Right renal cortex interstitium (tissue), 3 donors: ENCODE measurements at regions not wholly inside any gene's neighbourhood (a gene's known extent, or its start where the extent isn't known, plus 50 kb on each side); places are given as distances from the start of the nearest gene placed in this dataset.

Experiments used
- DNase-seq, 3 donors: peaks; one replicate each; pipeline ENCODE4 v3.0.0-alpha.2; 2013; ENCODE audit warnings: low read depth in 3 of 3, low spot score in 2 of 3

DNA sequence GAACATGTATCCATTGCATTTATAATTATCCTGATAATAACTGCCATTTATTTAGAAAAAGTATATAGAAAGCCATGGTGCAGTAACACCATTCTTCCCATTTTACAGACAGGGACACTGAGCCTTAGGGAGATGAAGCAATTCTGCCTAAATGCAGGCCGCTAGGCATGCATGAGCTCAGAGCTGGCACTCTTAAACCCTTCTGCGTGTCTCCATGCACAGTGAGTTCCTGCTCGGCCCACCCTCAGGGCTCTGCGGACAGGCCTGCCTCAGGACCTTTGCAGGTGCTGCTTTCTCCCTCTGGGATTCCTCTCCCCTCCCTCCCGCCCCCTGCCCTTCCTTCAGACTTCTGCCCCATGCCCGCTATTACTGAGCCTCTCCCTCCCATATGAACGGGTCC, 54.3 kb upstream of the WSB1 start:
- DNase-seq = no peak

DNA sequence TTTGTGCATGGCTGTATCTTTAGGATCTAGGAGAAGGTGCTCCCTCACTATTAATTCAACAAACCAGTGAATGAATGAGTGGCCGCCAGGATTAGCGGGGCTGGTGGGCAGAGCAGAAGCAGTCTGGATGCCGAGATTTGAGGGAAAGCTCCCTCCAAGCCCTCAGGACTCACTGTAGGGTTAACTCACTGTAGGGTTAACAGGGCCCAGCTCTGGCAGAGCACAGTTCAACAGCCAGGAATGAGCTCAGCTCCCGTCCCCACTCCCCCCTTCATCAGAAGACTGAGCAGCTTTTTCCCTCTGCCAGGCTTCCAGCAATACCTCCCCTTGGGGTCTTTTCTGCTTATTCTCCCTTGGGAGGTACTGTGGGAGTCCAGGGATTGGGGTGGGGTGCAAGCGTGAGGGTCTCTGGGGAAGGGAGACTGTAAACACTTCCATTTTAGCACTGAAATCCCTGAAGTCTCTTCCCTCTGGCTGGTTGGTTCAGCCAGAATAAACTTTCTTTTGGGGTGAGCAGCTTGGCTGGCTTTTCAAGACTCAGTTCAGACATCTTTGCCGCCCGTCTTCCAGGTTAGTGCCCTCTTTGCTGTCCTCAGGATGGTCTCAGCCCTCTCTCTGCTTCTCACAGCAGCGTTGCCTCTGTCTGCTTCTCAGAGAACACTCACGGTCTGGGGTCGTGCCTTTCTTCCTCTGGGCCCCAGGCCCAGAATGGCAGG, 53.7 kb upstream of the WSB1 start:
- DNase-seq = no peak

DNA sequence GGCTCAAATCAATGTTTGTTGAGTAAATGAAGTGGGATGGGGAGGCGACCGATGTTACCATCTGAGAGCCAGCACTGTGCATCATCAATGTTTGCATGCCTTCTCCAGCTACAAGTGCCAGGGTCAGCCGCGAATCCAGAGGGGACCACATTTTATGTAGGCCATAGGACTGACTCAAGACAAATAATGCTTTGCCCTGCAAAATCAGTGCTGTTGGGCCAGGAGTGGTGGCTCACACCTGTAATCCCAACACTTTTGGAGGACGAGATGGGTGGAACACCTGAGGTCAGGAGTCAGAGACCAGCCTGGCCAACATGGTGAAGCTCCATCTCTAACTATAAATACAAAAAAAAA, 53.1 kb upstream of the WSB1 start:
- no peak for DNase-seq

DNA sequence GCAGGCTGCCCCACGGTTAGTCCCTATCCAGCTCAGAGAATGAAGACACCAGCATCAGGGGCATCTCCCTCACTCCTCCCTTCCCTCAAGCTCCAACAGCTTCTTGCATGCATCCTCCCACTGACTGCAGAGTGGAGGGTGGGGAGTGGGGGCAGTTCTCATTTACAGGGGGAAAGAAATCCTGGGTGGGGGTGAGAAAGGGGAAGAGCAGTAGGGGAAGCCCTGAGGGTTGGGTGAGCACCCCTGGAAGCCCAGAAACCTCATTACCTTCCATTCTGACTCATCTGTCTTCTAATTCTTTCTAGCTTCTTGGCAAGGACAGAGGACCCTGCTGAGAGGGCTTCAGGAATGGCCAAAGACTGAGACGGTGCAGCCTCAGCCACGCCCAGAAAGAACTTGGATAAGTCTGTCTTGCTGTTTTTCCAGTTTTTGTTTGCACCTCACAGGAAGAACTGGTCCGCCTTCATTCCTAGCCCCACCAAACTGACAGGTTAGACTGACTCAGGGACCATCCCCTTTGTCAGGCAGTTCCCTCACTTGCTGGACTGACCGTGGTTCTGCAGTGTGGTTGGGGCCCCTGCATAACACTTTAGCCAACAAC, 52.5 kb upstream of the WSB1 start:
- no peak for DNase-seq

DNA sequence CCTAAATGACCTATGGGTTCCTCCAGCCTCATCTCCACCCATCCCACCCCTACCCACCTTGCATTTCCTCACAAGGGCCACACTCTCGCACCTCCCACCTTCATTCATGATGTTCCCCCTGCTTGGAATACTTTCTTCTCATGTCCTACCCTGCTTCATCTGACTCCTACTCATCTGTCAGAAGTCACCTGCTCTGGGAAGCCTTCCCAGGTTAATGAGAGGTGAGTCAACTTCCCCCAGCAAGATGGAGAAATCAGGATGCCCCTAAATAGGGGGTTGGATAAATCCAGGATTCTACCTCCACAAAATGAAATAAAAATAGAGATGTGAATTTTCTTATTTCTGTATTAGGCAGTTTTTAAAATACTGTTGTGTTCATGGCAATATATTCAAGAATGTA, 51.0 kb upstream of the WSB1 start:
- DNase-seq = no peak

DNA sequence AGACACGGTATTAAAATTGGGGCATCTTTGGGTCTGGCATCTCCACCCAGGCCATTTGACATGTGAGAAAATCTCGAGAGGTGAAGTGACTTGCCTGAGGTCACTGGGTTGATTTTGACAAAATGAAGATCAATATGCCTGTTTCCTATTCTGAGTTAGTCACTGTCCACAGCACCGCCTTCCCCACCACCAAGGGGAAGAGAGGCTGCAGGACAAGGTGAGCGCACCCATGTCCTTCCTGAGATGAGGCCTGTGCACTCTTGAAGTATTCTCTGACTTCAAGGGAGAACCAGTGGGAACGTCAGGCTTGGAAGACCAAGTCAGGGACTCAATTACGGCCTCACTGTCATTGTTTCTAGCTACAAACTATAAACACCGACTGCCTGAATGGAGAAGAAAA, 49.9 kb upstream of the WSB1 start:
- DNase-seq = no peak
